Liver (tissue), 7 donors: ENCODE measurements at regions not wholly inside any gene's neighbourhood (a gene's known extent, or its start where the extent isn't known, plus 50 kb on each side); places are given as distances from the start of the nearest gene placed in this dataset.

Source experiments
- DNase-seq: peaks from one replicate; pipeline ENCODE4 v3.0.0-alpha.2; 2017; ENCODE audit warnings: low spot score
- H3K27ac ChIP-seq, 2 donors: one replicate each; pipeline ENCODE4 v1.7.0; 2013; ENCODE audit warnings: inconsistent platforms in 2 of 2, low read length in 2 of 2, control low read depth in 1 of 2, low read depth in 1 of 2, mild to moderate bottlenecking in 1 of 2
- H3K27me3 ChIP-seq, 4 donors: one replicate each; pipeline versions ENCODE4 v1.6.1 to v1.7.0; 2013; ENCODE audit warnings: low read length in 3 of 4, inconsistent platforms in 1 of 4, mild to moderate bottlenecking in 1 of 4, moderate library complexity in 1 of 4; ENCODE audit not compliant: control insufficient read depth in 4 of 4, insufficient read depth in 4 of 4
- H3K36me3 ChIP-seq, 4 donors: one replicate each; pipeline versions ENCODE4 v1.6.1 to v1.7.0; 2013; ENCODE audit warnings: low read length in 3 of 4, mild to moderate bottlenecking in 3 of 4, low read depth in 1 of 4, moderate library complexity in 1 of 4; ENCODE audit not compliant: control insufficient read depth in 4 of 4, insufficient read depth in 3 of 4
- H3K4me1 ChIP-seq, 4 donors: one replicate each; pipeline versions ENCODE4 v1.6.1 to v1.7.0; 2013; ENCODE audit warnings: low read length in 3 of 4, mild to moderate bottlenecking in 3 of 4, moderate library complexity in 1 of 4; ENCODE audit not compliant: control insufficient read depth in 4 of 4, insufficient read depth in 4 of 4
- H3K4me3 ChIP-seq, 3 donors: one replicate each; pipeline versions ENCODE4 v1.6.1 to v1.7.0; 2013; ENCODE audit warnings: low read length in 3 of 3, control low read depth in 1 of 3, low read depth in 1 of 3, mild to moderate bottlenecking in 1 of 3
- H3K9ac ChIP-seq, 2 donors: one replicate each; pipeline ENCODE4 v1.7.0; 2013; ENCODE audit warnings: low read length in 2 of 2, mild to moderate bottlenecking in 2 of 2, moderate library complexity in 2 of 2, control low read depth in 1 of 2, low read depth in 1 of 2
- H3K9me3 ChIP-seq, 4 donors: one replicate each; pipeline versions ENCODE4 v1.6.1 to v1.7.0; 2013; ENCODE audit warnings: low read length in 3 of 4; ENCODE audit not compliant: control insufficient read depth in 4 of 4
- EGR1 ChIP-seq, 2 donors: IDR thresholded peaks; 2 replicates each; pipeline ENCODE4 v1.6.1; 2016 to 2018; ENCODE audit warnings: antibody characterized with exemption in 2 of 2, low read depth in 2 of 2
- FOXA1 ChIP-seq: IDR thresholded peaks from 2 replicates; pipeline ENCODE4 v1.6.1; 2016; ENCODE audit warnings: antibody characterized with exemption
- GABPA ChIP-seq, 2 donors: IDR thresholded peaks in 1 of 2; conservative IDR thresholded peaks in 1 of 2; 2 replicates each; pipeline ENCODE4 v1.6.1; 2016; ENCODE audit warnings: antibody characterized with exemption in 2 of 2, mild to moderate bottlenecking in 1 of 2, moderate library complexity in 1 of 2
- NR2F2 ChIP-seq: IDR thresholded peaks from 2 replicates; pipeline ENCODE4 v1.6.1; 2016; ENCODE audit warnings: antibody characterized with exemption
- RXRA ChIP-seq, 2 donors: IDR thresholded peaks; 2 replicates each; pipeline ENCODE4 v1.6.1; 2017 to 2018; ENCODE audit warnings: antibody characterized with exemption in 2 of 2, mild to moderate bottlenecking in 1 of 2
- SP1 ChIP-seq: IDR thresholded peaks from 2 replicates; pipeline ENCODE4 v1.6.1; 2018; ENCODE audit warnings: antibody characterized with exemption, mild to moderate bottlenecking
- ZBTB33 ChIP-seq: IDR thresholded peaks from 2 replicates; pipeline ENCODE4 v1.6.1; 2016; ENCODE audit warnings: antibody characterized with exemption
- WGBS: extraction: QIAGEN DNeasy Blood & Tissue Kit; methylation state at CpG from one replicate; pipeline ENCODE4 v1.1.7; 2013; 5-methylcytosine and 5-hydroxymethylcytosine counted together
- donor health status: healthy.
- donor health status: healthy.
- donor health status: healthy.
- donor health status: healthy.

GRCh38 chr2:15732341-15733077 is 140.8 kb downstream of the DDX1 start:
- no peak for DNase-seq
- Histone ChIP-seq H3K4me3 (no peak overlapping the region), H3K27me3 (no peaks in the 10 kb centered on the region), H3K4me1 (peaks cover 2 to 14% (median 5%) of the 10 kb centered on the region in 4 donors), H3K36me3 (no peaks in the 10 kb centered on the region), H3K9ac (no peak overlapping the region), H3K27ac (no peak overlapping the region), H3K9me3 (no peaks in the 10 kb centered on the region)
- 67% methylated on average over 7 of the region's 7 CpGs for WGBS
- no peak for TF ChIP-seq RXRA (IDR thresholded peaks at IDR 0.05)

- WGBS: 55% methylated on average over 11 of the region's 11 CpGs
- Histone ChIP-seq H3K36me3 (no peaks in the 10 kb centered on the region), H3K27me3 (no peaks in the 10 kb centered on the region), H3K4me3 (no peak overlapping the region), H3K9ac (no peak overlapping the region), H3K9me3 (no peaks in the 10 kb centered on the region), H3K4me1 (peaks cover 2 to 14% (median 5%) of the 10 kb centered on the region in 4 donors), H3K27ac (no peak overlapping the region)
- no peak for DNase-seq
- no peak for TF ChIP-seq FOXA1
- TF ChIP-seq NR2F2: peak; percentile 72
Measured at GRCh38 chr2:15733867-15734673, 142.4 kb downstream of the DDX1 start.

- TF ChIP-seq EGR1 (IDR thresholded peaks at IDR 0.05; ENCODE audit: low read depth in 2 of 2): no peak
- no peak for TF ChIP-seq SP1
- TF ChIP-seq GABPA (IDR thresholded peaks at IDR 0.05 in 1 of 2, conservative IDR thresholded peaks at IDR 0.05 in 1 of 2): no peak
- TF ChIP-seq ZBTB33: no peak
- WGBS: 86% methylated on average over 5 of the region's 5 CpGs
- Histone ChIP-seq H3K27me3 (no peaks in the 10 kb centered on the region), H3K27ac (no peak overlapping the region), H3K9ac (no peak overlapping the region), H3K36me3 (no peaks in the 10 kb centered on the region), H3K4me1 (peaks cover 2 to 14% (median 5%) of the 10 kb centered on the region in 4 donors), H3K9me3 (no peaks in the 10 kb centered on the region), H3K4me3 (no peak overlapping the region)
- DNase-seq: no peak
Measured at GRCh38 chr2:15734674-15735483, 143.2 kb downstream of the DDX1 start.
